Fibroblast of villous mesenchyme (primary cell): ENCODE measurements at regions not wholly inside any gene's neighbourhood (a gene's known extent, or its start where the extent isn't known, plus 50 kb on each side); places are given as distances from the start of the nearest gene placed in this dataset.

Experiments used
- DNase-seq: peaks from one replicate; pipeline ENCODE4 v3.0.0-alpha.2; 2010; ENCODE audit warnings: low read depth
- H3K4me3 ChIP-seq: 2 replicates; pipeline ENCODE4 v1.5.1; 2011; ENCODE audit warnings: low read depth, mild to moderate bottlenecking, low read length
- CTCF ChIP-seq: IDR thresholded peaks from 2 replicates; pipeline ENCODE4 v1.5.1; 2012; ENCODE audit warnings: low read depth, mild to moderate bottlenecking, low read length; ENCODE audit not compliant: insufficient read depth

GRCh38 chr1:83802023-83802422 lies 196.9 kb downstream of the TTLL7 start:
- DNase-seq: no peak
- no peak for TF ChIP-seq CTCF
- H3K4me3 ChIP-seq: no peak overlapping the region

- H3K4me3 ChIP-seq: no peak overlapping the region
- no peak for DNase-seq
- TF ChIP-seq CTCF: no peak
Observed at GRCh38 chr1:83800066-83800465, 198.9 kb downstream of the TTLL7 start.

GRCh38 chr1:83799594-83799993 lies 199.3 kb downstream of the TTLL7 start:
- TF ChIP-seq CTCF: no peak
- DNase-seq: no peak

DNA sequence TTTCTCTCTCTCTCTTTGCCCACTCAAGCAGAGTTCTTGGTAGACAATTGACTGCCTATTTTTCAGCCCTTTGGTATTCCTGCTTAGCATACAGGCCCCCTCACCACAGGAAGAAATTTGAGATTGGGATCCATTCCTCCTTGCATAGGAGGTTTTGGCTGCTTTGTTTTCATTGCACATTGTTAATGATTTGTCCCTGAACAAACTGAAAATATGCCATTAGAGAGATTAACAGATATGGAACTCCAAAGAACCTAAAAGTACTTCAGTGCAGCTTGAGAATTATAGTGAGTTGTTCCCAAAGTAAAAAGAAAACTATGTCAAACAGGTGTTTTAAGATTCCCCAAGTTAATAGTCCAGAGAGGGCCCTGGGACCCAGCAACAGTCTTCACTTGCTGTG lies 200.0 kb downstream of the TTLL7 start:
- DNase-seq: no peak
- no peak overlapping the region for H3K4me3 ChIP-seq
- no peak for TF ChIP-seq CTCF

More at GRCh38 chr1:83799594-83799993, 199.3 kb downstream of the TTLL7 start:
- no peak overlapping the region for H3K4me3 ChIP-seq

DNA sequence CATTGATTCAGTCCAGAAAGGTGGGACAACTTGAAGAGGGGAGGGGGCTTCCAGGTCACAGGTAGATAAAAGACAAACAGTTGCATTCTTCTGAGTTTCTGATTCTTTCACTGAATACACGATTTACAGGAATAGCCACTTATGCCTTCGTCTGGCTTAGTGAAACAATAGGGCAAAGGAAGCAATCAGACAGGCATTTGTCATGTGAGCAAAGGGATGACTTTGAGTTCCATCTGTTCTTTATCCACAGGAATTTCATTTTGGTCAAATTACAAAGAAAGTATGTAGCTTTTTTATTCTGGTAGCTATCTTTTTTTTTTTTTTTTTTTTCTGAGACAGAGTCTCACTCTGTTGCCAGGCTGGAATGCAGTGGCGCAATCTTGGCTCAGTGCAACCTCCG lies 202.5 kb downstream of the TTLL7 start:
- TF ChIP-seq CTCF: no peak
- H3K4me3 ChIP-seq: no peak overlapping the region
- no peak for DNase-seq

DNA sequence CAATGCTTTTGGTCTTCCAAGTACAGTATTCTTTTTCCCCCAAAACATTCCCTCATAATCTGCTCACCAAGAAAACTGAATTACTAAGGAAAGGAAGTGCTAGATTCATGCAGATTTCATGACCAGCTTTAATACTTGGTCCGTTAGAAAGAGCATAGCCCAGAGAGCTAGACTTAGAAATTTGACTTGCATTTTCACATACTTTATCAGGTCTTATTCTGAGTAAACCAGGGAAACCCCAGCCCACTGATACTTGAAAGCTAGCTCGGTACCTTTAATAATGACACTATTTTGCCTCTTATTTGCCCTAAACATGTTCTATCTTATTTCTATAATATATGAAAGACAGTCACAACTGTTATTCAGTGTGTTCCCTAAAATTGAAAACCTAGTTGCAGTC lies 204.5 kb downstream of the TTLL7 start:
- TF ChIP-seq CTCF: no peak
- DNase-seq: no peak
- no peak overlapping the region for H3K4me3 ChIP-seq

DNA sequence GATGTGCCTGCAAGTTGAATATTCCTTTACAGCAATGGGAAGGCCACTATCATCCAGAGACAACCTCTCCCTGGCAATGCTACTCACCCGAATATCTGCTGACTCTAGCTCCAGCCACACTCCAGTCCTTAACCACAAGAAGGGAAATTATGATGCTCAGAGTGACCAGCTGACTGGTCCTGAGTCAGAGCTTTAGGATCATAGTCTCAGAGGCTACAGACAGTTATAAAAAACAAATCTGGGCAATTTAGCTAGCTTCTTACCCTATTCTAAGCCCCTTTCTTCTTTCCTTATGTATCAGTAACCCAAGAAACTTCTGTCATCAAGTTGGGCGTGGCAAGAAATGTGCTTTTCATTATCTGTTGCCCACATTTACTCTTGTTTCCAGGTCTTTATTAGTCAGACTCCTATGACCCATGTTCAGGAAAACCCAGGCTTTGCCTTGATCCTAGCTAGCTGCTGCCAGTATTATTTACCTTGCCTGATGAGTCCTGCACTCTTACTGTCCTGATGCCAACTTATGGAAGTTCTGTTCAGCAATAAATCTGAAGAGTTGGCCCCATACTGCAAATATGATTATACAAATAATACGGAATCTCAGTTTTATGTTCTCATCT lies 207.0 kb downstream of the TTLL7 start:
- no peak for DNase-seq
- H3K4me3 ChIP-seq: no peak overlapping the region
- no peak for TF ChIP-seq CTCF
